ENCODE measurements at regions not wholly inside any gene's neighbourhood (a gene's known extent, or its start where the extent isn't known, plus 50 kb on each side); places are given as distances from the start of the nearest gene placed in this dataset.
"Not testable (repeated sequence)": the region's sequence is repeated elsewhere in the genome, so short reads cannot be mapped to it uniquely, and the experiment has no call there.

GRCh38 chr14:85344847-85345570 is 184.9 kb upstream of the FLRT2 start:
- ATAC-seq (replicated peaks) = no peak
- no peaks in the 10 kb centered on the region for H3K36me3 Mint-ChIP-seq (ENCODE audit: low read depth)
- no peaks in the 10 kb centered on the region for H3K4me1 Mint-ChIP-seq
- peaks cover 3% of the 10 kb centered on the region for H3K9me3 Mint-ChIP-seq
- no peak overlapping the region for H3K27ac Mint-ChIP-seq
- no peak overlapping the region for H3K4me3 Mint-ChIP-seq
- no peaks in the 10 kb centered on the region for H3K27me3 Mint-ChIP-seq

DNA sequence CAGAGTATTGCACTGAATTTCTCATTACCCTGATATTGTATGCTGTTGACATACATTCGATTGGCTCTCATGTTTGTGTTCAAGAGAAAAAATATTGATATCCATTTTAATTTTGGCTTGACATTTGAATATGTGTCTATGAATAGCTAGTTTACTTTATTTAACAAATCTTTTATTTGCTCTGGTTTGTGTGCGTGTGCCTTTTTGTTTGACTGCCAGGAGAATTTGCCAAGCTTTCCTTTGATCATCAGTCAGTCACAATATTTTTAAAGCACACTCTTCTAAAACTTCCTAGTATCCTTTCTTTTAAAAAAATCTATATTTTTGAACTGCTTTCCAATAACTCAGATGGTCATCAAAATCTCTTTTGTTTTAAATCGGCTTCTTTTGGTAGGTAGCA is 179.3 kb upstream of the FLRT2 start:
- no peak for ATAC-seq (replicated peaks)
- no peaks in the 10 kb centered on the region for H3K36me3 Mint-ChIP-seq (ENCODE audit: low read depth)
- H3K9me3 Mint-ChIP-seq = peaks cover 17% of the 10 kb centered on the region

DNA sequence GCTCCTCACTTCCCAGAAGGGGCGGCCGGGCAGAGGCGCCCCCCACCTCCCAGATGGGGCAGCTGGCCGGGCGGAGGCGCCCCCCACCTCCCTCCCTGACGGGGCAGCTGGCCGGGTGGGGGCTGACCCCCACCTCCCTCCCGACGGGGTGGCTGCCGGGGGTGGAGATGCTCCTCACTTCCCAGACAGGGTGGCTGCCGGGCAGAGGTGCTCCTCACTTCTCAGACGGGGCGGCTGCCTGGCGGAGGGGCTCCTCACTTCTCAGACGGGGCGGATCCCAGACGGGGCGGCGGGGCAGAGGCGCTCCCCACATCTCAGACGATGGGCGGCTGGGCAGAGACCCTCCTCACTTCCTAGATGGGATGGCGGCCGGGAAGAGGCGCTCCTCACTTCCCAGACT is 177.4 kb upstream of the FLRT2 start:
- not testable (repeated sequence) for H3K4me1 Mint-ChIP-seq; H3K4me3 Mint-ChIP-seq; ATAC-seq (replicated peaks); H3K27me3 Mint-ChIP-seq; H3K36me3 Mint-ChIP-seq (ENCODE audit: low read depth); H3K27ac Mint-ChIP-seq
- peaks cover 20% of the 10 kb centered on the region for H3K9me3 Mint-ChIP-seq

More for the DNA sequence above, 179.3 kb upstream of the FLRT2 start:
- H3K27me3 Mint-ChIP-seq = no peaks in the 10 kb centered on the region
- no peak overlapping the region for H3K4me3 Mint-ChIP-seq
- H3K4me1 Mint-ChIP-seq = no peaks in the 10 kb centered on the region
- H3K27ac Mint-ChIP-seq = no peak overlapping the region

DNA sequence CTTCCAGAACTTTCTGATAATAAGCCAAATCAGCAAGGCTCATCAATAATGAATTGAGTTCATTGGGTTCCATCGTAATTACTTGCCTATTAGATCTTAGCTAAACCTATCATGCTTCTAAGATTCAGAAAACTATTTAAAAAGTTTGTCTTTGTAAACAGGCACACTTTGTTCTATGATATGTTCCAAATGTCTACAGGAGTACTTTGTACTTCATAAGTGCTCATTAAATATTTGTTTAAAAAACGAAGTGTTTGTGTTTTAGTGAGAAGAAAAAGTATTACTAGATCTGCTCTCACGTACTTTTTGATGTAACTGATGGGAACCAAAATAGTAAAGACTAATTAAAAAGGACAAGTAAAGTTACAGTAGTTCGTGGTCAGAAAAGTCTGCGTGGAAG is 172.8 kb upstream of the FLRT2 start:
- no peaks in the 10 kb centered on the region for H3K27me3 Mint-ChIP-seq
- ATAC-seq (replicated peaks) = no peak
- no peak overlapping the region for H3K27ac Mint-ChIP-seq
- no peaks in the 10 kb centered on the region for H3K4me1 Mint-ChIP-seq
- H3K4me3 Mint-ChIP-seq = no peak overlapping the region
- no peaks in the 10 kb centered on the region for H3K36me3 Mint-ChIP-seq (ENCODE audit: low read depth)
- H3K9me3 Mint-ChIP-seq = peaks cover 14% of the 10 kb centered on the region

DNA sequence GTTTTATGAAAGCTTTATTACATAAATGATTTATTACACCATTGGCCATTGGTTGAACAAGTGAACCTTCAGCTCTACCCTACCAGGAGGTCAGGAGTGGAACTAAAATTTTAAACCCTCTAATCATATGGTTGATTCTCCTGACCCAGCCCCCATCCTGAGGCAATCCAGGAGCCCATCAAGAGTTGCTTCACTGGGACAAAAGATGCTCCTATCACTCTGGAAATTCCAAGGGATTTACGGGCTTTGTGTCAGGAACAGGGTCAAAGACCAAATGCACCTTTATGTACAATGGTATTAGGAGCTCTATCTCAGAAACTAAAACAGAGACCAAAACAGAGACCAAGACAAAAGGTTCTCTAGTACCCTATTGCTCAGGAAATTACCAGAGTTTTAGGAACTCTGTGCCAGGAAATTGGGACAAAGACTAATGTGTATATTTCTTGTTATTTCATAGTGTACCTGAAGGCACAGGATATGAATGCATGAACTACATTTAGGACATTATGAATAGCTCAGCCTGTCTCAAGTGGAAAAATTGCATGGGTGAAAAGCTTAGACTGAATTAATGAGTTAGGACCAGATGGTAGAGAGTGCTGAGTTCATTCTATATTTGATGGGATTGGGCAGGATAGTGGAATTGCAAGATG is 171.7 kb upstream of the FLRT2 start:
- H3K27me3 Mint-ChIP-seq = no peaks in the 10 kb centered on the region
- no peak for ATAC-seq (replicated peaks)
- no peaks in the 10 kb centered on the region for H3K4me1 Mint-ChIP-seq
- H3K9me3 Mint-ChIP-seq = peaks cover 14% of the 10 kb centered on the region
- no peak overlapping the region for H3K27ac Mint-ChIP-seq
- no peaks in the 10 kb centered on the region for H3K36me3 Mint-ChIP-seq (ENCODE audit: low read depth)
- no peak overlapping the region for H3K4me3 Mint-ChIP-seq

DNA sequence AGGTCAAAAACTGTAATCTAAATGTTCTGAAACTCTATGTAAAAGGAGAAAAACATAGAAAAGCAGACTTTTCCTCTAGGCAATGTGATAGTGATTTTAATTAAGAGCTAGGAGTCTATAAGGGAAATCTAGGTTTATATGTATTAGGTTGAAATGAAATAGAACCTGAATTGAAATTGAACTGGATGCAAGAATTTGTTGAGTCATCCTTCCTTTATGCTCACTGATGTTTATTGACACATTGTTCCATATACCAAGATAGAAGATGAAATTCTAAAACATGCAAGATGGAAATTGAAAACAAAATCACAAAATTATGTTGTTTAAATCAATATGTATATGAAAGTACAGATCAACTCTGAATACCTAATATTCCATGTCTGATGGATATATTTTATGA is 170.4 kb upstream of the FLRT2 start:
- Mint-ChIP-seq H3K27me3 (no peaks in the 10 kb centered on the region), H3K4me1 (no peaks in the 10 kb centered on the region), H3K36me3 (ENCODE audit: low read depth) (no peaks in the 10 kb centered on the region), H3K9me3 (peaks cover 7% of the 10 kb centered on the region), H3K4me3 (no peak overlapping the region), H3K27ac (no peak overlapping the region)
- ATAC-seq (replicated peaks) = no peak

DNA sequence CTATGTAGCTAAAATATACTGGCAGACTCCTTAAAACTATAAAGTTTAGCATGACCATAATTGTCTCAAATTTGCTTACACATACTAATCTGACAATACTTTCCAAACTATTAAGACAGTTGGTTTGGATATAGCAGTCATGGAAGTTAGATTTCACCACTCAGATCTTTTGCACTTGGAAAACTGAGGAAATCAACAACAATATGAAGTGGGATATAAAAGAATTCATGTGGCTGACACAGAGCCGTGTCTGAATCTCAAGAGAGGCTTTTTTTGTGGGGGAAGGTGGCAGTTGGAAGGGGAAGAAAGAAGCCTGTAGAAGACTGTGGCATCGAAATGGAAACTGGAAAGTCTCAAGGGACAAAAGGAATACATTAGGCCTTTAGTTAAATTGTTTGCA is 166.6 kb upstream of the FLRT2 start:
- Mint-ChIP-seq H3K27me3 (no peaks in the 10 kb centered on the region), H3K27ac (no peak overlapping the region), H3K36me3 (ENCODE audit: low read depth) (no peaks in the 10 kb centered on the region), H3K9me3 (peaks cover 9% of the 10 kb centered on the region), H3K4me1 (no peaks in the 10 kb centered on the region), H3K4me3 (no peak overlapping the region)
- no peak for ATAC-seq (replicated peaks)

DNA sequence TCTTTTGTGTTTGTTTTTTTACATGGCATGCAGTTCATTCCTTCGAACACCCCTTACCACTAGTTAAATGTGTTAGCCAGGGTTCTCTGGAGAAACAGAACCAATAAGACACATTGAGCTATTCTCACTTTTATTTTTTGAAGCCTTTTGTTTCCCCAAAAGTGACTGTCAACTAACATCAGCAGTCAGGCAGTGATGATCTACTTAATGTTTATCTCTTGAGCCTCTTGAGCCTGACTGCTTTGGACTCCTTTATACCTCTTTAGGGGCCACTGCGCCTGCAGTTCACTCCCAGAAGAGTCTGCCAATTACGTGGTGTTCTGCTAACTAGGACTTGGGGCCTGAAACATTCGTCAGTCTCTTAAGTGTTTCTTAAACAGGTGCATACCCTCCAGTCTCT is 163.7 kb upstream of the FLRT2 start:
- H3K9me3 Mint-ChIP-seq = peaks cover 27% of the 10 kb centered on the region
- H3K27me3 Mint-ChIP-seq = no peaks in the 10 kb centered on the region
- ATAC-seq (replicated peaks) = no peak
- H3K36me3 Mint-ChIP-seq (ENCODE audit: low read depth) = no peaks in the 10 kb centered on the region
- H3K27ac Mint-ChIP-seq = no peak overlapping the region
- no peak overlapping the region for H3K4me3 Mint-ChIP-seq
- no peaks in the 10 kb centered on the region for H3K4me1 Mint-ChIP-seq

DNA sequence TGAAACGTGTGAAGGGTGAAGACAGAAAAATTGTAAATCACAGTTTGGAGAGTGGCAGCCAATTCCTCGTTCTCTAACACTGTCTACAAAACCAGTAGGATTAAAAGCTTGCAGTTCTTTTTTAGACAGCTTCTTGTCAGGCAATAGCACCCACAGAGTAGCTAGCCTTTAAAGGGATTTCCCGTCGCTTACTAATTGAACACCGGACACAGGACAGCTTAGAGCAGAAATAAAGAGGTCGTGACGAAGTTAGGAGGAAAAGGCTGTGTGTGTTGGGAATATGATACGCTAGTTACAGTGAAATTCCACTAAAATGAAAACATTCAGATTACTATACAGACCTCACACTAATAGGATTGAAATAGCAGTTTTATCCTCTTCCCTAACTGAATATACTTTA is 149.1 kb upstream of the FLRT2 start:
- no peak overlapping the region for H3K27ac Mint-ChIP-seq
- peaks cover 4% of the 10 kb centered on the region for H3K9me3 Mint-ChIP-seq
- H3K4me3 Mint-ChIP-seq = no peak overlapping the region
- H3K27me3 Mint-ChIP-seq = no peaks in the 10 kb centered on the region
- no peaks in the 10 kb centered on the region for H3K4me1 Mint-ChIP-seq
- no peak for ATAC-seq (replicated peaks)
- no peaks in the 10 kb centered on the region for H3K36me3 Mint-ChIP-seq (ENCODE audit: low read depth)

DNA sequence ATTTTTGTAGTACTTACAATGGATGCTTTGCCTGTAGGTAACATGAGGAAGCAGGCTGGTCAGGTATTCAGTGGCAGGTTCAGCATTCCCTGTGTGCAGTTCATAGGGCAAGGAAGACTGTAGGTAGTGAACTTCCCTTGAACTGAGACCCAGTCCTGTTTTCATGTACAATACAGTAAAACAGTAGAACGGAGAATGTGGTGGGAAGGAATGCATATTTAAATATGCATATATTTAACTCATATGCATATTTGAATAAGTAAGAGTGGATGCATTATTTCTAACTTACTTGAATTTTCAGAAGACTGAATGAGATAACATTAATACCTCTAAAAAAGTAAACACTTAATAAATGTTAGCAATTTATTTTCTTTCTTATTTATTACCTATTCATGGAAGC is 147.6 kb upstream of the FLRT2 start:
- no peaks in the 10 kb centered on the region for H3K4me1 Mint-ChIP-seq
- ATAC-seq (replicated peaks) = no peak
- H3K9me3 Mint-ChIP-seq = peaks cover 5% of the 10 kb centered on the region
- no peaks in the 10 kb centered on the region for H3K36me3 Mint-ChIP-seq (ENCODE audit: low read depth)
- no peak overlapping the region for H3K4me3 Mint-ChIP-seq
- H3K27me3 Mint-ChIP-seq = no peaks in the 10 kb centered on the region
- no peak overlapping the region for H3K27ac Mint-ChIP-seq

DNA sequence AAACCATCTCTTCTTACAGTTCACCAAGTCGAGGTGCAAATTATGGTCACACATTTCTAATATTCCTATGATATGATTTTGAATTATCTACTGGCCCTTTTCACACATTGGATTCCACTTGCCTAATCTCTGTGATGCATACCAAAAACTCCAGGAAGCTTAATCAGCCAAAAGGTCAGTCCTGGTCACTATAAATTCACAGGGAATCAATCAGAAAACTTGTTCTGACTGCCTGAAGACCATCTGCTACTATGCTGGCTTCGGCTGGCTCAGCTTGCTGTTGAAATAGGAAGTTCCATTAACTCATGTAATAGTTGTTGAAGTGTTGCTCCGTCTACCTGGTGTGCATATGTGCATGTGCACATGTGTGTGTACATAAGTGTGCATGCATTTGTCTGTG is 142.8 kb upstream of the FLRT2 start:
- Mint-ChIP-seq H3K36me3 (ENCODE audit: low read depth) (no peaks in the 10 kb centered on the region), H3K4me3 (no peak overlapping the region), H3K27ac (no peak overlapping the region), H3K9me3 (peaks cover 3% of the 10 kb centered on the region), H3K4me1 (no peaks in the 10 kb centered on the region), H3K27me3 (no peaks in the 10 kb centered on the region)
- no peak for ATAC-seq (replicated peaks)

GRCh38 chr14:85390236-85390635 is 139.7 kb upstream of the FLRT2 start:
- ATAC-seq (replicated peaks) = no peak
- H3K36me3 Mint-ChIP-seq (ENCODE audit: low read depth) = no peaks in the 10 kb centered on the region
- H3K27me3 Mint-ChIP-seq = no peaks in the 10 kb centered on the region
- H3K27ac Mint-ChIP-seq = no peak overlapping the region
- no peak overlapping the region for H3K4me3 Mint-ChIP-seq
- H3K9me3 Mint-ChIP-seq = peaks cover 3% of the 10 kb centered on the region
- no peaks in the 10 kb centered on the region for H3K4me1 Mint-ChIP-seq

DNA sequence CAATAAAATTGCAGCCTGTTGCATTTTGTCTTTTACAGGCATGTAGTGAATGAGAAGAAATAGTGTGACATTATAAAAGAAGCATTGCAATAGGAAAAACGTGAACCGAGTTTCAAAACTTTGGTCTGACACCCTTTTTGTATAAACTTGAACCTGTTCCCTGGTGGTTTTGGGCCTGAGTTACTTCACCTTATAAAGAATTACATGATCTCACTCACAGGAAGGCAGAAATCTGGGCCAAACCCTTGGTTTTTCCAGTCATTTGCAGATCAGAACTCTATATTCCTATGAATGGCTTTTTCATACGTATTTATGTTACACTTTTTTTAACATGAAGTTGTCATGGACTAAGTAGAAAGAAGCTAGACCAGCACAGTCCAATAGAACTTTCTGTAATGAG is 138.5 kb upstream of the FLRT2 start:
- ATAC-seq (replicated peaks) = no peak
- H3K27me3 Mint-ChIP-seq = no peaks in the 10 kb centered on the region
- peaks cover 3% of the 10 kb centered on the region for H3K9me3 Mint-ChIP-seq
- H3K4me1 Mint-ChIP-seq = no peaks in the 10 kb centered on the region
- H3K36me3 Mint-ChIP-seq (ENCODE audit: low read depth) = no peaks in the 10 kb centered on the region
- H3K27ac Mint-ChIP-seq = no peak overlapping the region
- no peak overlapping the region for H3K4me3 Mint-ChIP-seq

DNA sequence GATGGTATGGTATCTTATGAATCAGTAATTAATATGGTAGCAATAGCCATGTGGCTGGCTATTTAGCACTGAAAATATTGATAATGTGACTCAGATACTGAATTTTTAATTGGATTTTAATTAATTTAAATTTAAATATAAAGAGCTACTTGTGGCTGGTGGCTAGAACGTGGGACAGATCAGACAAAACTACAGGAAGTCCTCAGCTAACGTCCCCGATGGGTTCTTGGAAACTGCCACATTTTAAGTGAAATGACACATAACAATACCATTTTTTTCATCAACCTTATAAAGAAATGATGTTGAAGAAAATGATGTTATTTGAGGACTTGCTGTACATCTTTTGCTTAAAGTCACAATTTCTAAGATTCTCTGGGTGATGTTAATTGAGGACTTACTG is 138.1 kb upstream of the FLRT2 start:
- H3K36me3 Mint-ChIP-seq (ENCODE audit: low read depth) = no peaks in the 10 kb centered on the region
- no peaks in the 10 kb centered on the region for H3K27me3 Mint-ChIP-seq
- H3K9me3 Mint-ChIP-seq = peaks cover 3% of the 10 kb centered on the region
- ATAC-seq (replicated peaks) = no peak
- no peak overlapping the region for H3K27ac Mint-ChIP-seq
- no peak overlapping the region for H3K4me3 Mint-ChIP-seq
- H3K4me1 Mint-ChIP-seq = no peaks in the 10 kb centered on the region

- Mint-ChIP-seq H3K4me1 (no peaks in the 10 kb centered on the region), H3K36me3 (ENCODE audit: low read depth) (no peaks in the 10 kb centered on the region)
These were observed 130.8 kb upstream of the FLRT2 start for GRCh38 chr14:85399186-85399585.

More at GRCh38 chr14:85399186-85399585, 130.8 kb upstream of the FLRT2 start:
- peaks cover 4% of the 10 kb centered on the region for H3K9me3 Mint-ChIP-seq
- ATAC-seq (replicated peaks) = no peak
- no peak overlapping the region for H3K4me3 Mint-ChIP-seq
- no peak overlapping the region for H3K27ac Mint-ChIP-seq
- no peaks in the 10 kb centered on the region for H3K27me3 Mint-ChIP-seq
